ENCODE measurements at regions not wholly inside any gene's neighbourhood (a gene's known extent, or its start where the extent isn't known, plus 50 kb on each side); places are given as distances from the start of the nearest gene placed in this dataset.
"Not testable (repeated sequence)": the region's sequence is repeated elsewhere in the genome, so short reads cannot be mapped to it uniquely, and the experiment has no call there.

DNA sequence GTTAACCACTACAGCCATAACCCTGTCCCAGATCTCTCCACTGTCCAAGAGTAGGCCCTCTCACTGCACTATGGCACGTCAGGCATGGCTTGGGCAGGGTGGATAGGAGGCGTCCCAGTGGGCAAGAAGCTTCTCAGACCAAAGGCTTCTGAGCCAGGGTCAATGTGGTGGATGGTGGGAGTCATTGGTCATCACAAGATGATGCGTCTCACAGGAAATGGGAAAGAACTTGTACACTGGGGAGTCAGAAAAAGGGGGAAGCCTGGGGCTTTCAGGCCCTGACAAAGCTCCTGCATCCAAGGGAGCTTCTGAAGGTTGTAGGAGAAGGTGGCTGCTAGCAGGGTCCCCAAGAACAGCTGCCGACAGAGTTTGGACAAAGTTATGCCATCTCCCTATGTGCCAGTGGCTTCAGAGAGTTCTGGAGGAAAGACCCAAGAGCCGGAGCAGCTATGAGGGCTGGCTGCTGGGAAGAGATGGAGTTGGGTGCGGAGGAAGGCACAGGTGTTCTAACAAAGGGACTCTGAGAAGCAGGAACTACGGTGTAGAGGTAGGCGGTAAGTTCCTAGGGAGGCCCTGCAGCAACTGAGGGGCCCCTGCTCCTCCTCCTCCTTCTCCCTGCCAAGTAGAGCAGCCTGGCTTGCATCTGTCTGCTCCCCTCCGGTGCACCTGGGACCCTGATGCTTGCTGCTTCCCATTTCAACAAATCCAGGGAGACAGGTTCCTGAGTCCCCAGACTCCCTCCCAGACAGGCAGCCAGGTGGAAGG, 81.1 kb downstream of the ARL6IP4 start:
- DNase-seq (ENCODE audit: low read depth in 2 of 2): no peak

DNA sequence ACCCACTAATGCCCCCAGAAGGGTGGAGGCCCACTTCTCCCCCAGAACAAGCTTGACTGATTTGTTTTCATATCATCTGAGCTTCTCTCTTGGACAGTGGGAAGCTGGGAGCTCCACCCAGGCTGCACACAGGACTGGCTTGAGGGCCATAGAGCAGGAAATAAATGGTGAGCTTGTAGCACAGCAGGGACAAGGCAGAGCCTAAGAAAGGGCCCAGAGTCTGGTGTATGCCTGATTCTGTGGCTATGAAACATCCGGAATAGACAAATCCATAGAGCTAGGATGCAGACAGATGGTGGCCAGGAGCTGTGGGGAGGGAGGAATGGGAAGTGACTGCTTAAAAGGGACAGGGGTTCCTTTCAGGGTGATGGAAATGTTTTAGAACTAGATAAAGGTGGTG, 79.0 kb downstream of the ARL6IP4 start:
- DNase-seq (ENCODE audit: low read depth in 2 of 2): no peak

DNA sequence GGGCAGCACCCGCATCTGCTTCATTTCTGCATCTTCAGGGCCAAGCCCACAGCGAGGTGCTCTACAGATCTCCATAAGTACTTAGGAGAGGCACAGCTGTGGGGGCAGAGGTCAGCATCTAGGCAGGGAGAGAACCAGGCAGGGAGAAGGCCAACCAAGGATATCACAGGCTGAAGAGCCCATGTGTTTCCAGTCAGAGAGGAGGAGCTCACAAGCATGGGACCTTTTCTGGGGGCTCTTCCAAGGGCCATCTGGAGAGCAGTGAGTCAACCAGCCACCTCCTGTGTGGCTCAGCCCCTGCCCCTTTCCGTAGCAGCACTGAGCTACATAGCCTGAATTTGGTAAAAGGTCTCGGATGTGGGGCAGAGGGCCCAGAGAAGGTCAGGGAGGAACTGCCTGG, 78.5 kb downstream of the ARL6IP4 start:
- DNase-seq (ENCODE audit: low read depth in 2 of 2): no peak

DNA sequence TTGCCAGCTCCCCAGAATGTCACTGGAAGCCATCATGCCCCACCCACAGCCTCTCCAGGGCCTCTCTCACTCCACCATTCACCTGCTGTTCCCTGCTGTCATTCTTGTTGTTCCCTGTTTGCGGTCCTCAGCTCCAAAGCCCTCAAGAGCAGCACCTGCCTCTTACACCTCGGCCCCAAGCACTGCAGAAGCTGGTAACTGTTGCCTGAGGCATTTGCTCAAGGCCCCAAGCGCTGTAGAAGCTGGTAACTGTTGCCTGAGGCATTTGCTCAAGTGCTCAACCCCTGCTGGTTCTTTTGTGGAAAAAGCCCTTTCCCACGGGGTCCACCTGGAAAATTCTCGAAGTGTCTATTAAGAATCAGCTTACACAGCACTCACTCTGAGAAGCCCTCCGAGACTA, 78.0 kb downstream of the ARL6IP4 start:
- DNase-seq (ENCODE audit: low read depth in 2 of 2): no peak

DNA sequence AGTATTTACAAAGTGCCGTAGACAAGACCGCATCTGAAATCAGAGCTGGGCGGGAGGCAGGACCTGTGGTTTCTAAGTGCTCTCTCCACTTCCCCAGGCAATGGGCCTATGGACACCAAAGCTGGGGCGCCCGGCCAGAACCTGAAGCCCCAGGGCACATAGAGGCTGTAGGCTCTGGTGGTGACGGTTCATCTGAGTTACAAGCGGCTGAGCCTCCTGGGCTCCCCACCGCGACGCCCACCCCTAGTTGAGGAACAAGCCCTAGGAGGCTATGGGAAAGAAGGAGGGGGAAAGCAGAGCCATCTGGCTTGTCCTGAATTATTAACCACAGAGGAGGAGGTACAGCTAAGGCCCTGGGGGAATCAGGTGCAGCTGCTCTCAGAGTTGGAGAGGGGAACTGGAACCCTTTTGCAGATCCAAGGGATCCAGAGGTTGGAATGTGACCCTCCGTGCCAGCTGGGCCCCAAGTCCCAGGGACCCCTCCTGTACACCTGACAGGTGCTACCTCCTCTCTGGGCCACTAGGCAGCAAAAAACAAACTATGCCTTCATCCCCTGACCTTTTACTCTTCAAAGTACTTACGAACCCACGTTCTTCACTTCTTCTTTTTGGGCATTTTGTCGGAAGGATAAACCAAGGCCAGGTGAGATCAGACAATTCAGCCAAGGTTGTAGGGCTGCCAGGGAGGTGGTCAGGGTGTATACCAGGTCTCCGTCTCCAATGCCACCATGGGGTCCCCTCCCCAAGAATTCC, 77.2 kb downstream of the ARL6IP4 start:
- no peak for DNase-seq (ENCODE audit: low read depth in 2 of 2)

DNA sequence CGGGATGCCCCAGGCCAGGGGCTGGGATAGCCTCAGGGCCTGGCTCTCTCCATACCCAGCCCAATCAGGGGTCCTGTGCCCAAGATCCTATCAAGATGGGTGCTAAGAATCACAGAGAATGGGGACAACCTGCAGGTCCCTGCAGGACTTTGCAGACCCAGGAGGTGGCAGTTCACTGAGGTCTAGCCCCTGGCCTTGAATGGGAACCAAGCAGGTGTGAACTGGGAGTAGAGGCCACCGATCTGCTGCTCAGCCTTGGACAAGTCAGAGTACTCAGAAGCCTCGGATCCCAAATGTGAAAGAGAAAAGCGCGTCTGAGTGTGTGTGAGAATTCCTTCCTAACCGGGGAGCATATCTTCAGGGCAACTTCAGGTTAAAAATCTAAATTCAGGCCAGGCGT, 76.2 kb downstream of the ARL6IP4 start:
- no peak for DNase-seq (ENCODE audit: low read depth in 2 of 2)

DNA sequence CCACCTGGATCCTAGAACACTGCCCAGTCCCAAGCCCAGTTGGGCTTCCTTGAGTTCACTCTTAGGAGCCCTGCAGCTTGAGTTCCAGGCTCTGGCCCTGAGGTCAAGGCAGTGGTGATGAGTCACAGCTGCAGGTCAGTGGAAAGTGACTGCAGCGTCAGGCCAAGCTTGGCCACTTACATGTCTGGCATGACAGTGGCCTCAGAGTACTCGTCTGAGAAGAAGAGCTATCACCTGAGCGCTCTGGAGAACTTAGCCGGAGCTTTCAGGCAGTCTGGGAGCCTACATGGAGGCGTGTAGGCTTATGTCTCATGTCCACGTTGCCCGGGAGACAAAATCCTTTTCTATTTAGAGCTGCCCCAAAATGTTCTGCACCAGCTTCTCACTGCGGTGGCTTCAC, 75.6 kb downstream of the ARL6IP4 start:
- no peak for DNase-seq (ENCODE audit: low read depth in 2 of 2)

DNA sequence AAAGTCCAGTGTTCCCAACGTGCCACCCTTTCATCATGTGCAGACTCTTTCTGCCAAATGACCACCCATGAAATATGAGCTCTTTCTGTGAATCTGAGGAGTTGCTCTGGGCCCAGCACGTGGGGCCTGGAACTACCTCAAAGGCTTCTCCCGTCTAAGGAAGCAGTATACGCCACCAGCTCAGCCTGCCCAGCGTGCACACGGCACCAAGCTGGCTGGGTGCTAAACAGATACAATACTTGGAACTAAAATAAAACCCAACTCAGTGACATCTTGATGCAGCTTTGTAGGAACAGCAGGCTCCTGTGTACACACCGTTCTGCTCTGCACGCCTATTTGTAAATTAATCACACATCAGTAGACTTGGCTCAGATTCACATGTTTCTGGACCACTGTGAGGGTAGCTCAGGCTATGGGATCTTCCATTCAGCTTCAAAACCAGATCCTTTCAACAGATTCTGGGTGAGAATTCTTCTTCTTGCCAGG, 74.8 kb downstream of the ARL6IP4 start:
- no peak for DNase-seq (ENCODE audit: low read depth in 2 of 2)

DNA sequence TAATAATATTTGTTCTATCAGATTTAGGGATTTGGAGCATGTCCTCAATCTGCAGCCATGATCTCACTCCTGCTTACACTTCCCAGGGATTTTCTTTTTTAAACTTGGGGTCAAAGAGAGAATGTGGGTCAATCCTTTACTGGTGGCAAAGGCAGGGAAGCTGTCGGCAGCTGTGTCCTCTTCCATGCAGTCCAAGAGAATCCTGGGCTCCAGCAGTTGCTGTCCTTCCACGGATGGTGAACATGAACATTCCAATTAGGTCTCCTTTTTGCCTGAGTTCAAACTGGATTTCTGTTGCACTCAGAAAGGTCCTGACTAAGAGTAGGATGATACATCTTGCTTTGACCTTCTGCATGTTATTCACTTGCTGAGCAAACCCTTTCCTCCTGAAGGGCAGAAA, 73.9 kb downstream of the ARL6IP4 start:
- no peak for DNase-seq (ENCODE audit: low read depth in 2 of 2)

DNA sequence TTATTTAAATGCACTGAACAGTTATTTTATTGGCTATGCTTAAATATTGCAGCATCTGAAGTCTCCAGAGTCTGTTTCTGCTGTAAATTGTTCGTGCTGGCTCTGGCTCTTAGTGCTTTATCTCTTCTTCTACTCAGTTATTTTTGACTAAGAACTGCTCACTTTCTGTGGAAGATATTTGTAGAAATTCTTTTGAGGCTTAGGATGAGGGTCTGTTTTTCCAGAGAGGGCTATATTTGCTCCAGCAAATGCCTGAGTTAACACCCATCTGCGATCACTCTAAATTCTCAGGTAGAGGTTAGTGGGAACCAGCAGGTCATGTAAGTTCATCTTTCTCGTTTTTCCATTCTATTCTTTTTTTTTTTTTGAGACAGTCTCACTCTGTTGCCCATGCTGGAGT, 71.1 kb downstream of the ARL6IP4 start:
- DNase-seq (ENCODE audit: low read depth in 2 of 2): no peak

DNA sequence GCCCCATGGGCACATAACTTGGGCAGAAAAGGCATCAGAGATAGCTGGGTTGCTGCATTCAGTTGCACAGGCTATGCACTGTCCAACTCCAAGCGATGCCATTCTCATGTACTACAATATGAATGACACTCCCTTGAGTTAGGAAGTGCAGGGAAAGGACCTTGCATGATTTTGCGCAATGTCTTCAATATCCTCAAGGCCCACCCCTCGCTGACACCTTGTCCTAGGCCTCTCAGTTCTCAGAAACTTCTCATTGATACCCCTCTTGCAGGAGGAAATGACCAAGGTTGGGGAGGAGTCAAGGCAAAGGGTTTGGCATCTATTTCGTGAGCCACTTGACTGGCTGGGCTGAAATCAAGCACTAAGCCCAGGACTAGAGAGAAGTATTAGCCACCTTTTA, 70.4 kb downstream of the ARL6IP4 start:
- no peak for DNase-seq (ENCODE audit: low read depth in 2 of 2)

DNA sequence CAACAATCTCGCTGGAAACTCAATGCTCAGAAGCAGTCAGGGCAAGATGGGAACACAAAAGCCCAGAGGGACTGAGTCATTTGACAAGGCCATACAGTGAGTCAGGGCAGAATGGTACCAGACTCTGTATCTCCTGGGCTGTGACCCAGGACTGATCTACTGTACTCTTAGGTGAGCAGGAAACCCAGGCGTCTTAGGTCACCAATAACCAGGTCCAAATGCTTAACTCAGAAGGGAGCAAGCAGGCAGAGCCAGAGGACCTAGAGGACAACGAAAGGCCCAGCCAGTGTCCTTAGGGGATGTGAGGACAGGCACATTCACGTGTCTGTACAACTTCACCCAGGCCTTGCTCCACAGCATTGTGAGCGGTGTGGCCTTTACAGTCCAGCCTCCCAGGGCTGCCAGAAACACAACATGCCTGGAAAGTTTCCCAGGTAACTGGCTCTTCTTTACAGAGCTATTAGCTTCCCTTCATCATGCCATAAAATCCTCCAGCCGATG, 69.9 kb downstream of the ARL6IP4 start:
- DNase-seq (ENCODE audit: low read depth in 2 of 2): no peak

DNA sequence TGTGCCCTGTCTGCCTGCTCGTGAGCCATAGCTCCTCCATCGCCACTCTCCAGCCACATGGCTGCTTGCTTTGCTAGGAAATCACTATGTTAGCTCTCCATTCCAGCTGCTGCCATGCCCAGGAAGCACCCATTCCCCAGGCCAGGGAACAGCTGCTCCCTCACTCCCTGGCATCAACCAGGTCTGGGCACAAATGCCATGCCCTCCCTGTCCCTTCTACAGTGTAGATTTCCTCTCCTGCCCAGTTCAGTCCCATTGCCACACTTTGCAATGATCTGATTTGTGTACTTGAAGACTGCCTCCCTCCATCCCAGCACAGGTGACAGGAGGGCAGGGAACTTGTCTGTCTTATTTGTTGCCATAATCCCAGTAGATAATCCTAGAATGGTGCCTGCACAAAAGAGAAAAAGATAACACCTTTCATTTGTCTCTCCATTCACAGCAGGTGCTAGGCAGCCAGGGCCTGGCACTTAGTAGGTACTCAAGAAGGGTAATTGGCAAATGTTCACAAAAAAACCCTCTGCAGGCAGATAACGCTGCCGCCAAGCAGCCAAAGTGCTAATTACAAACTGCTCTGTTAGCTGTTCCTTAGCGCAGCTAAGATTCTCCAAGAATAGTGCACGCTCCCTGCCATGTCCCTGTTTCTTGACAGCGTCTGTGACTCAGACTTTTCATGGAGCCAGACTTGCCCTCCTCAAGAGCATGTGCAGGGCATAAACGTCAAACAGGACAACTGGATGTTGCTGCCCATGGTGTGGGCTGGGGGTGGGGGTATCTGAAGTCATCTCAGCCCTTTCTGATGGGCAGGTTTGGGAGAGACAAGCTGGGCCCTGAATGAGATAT, 69.1 kb downstream of the ARL6IP4 start:
- no peak for DNase-seq (ENCODE audit: low read depth in 2 of 2)

DNA sequence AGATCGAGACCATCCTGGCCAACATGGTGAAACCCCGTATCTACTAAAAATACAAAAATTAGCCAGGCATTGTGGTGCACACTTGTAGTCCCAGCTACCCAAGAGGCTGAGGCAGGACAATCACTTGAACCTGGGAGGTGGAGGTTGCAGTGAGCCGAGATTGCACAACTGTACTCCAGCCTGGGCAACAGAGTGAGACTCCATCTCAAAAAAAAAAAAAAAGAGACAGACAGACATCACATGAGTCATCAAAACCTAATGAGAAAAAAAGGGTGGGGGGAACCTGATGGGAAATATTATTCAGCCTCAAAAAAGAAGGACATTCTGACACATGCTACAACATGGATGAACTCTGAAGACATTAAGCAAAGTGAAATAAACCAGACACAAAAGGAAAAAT, 67.4 kb downstream of the ARL6IP4 start:
- not testable (repeated sequence) for DNase-seq (ENCODE audit: low read depth in 2 of 2)

DNA sequence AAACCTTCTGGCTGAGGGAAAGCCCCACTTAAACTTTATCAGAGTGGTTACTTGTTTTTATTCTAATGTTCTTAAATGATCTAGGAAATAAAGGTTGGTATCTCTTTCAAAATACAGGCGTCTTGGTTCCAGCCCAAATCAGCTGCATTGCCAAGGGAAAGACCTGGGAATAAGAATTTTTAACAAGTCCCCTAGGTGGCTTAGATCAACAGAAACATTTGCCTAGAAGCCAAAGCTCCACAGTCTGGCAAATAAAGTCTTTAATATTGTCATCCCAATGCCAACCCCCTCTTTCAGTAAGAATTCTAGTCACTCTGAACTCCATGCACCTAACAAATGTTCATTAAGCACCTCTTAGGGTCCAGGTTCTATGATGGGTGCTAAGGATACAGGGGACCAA, 66.8 kb downstream of the ARL6IP4 start:
- no peak for DNase-seq (ENCODE audit: low read depth in 2 of 2)

DNA sequence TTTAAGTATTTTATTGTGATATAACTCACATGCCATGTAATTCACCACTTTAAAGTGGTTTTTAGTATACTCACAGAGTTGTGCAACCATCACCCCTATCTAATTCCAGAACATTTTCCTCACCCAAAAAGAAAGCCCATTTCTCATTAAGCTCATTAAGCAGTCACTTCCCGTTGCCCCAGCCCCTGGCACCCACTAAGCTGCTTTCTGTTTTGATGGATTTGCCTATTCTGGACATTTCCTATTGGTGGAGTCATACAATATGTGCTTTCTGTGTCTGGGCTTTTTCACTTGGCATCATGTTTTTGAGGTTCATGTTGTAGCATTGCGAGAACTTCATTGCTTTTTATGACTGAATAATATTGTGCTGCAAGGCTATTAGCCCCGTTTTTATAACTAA, 66.0 kb downstream of the ARL6IP4 start:
- DNase-seq (ENCODE audit: low read depth in 2 of 2): no peak

DNA sequence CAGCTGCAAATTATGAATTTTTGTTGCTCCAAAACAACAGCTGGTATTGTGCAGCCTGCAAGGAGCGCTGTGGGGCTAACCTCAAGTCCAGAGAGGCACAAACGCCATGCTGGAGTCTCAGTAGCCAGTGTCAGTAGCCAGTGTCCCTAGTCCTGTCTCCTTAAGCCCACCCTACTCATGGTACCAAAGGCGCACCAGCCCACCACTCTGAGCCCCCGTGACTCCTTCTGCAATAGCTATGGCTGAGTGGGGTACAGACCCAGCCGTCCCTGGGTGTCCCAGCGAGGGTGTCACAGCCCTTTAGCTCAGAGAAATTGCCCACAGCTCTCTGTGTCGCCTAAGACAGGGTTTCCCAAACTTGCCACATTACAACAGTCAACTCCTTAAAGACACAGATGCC, 65.2 kb downstream of the ARL6IP4 start:
- no peak for DNase-seq (ENCODE audit: low read depth in 2 of 2)

DNA sequence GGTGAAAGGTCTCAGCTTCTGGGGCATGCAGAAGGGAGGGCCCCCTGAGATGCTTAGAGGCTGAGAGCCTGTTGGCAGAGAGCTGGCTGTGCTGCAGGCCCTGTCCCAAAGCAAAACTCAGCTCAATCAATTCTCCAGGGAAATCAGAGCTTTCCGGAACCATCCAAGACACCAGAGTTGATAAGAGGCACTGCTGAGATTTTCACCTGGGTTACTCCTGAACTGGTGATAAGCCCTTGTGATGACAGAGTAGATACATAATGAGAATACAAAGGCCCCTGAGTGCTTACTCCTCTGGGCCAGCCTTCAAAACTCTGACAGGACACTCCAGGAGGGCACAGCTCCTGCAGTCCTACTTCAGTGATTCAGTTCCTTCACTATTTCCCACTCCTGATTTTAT, 63.9 kb downstream of the ARL6IP4 start:
- no peak for DNase-seq (ENCODE audit: low read depth in 2 of 2)

DNA sequence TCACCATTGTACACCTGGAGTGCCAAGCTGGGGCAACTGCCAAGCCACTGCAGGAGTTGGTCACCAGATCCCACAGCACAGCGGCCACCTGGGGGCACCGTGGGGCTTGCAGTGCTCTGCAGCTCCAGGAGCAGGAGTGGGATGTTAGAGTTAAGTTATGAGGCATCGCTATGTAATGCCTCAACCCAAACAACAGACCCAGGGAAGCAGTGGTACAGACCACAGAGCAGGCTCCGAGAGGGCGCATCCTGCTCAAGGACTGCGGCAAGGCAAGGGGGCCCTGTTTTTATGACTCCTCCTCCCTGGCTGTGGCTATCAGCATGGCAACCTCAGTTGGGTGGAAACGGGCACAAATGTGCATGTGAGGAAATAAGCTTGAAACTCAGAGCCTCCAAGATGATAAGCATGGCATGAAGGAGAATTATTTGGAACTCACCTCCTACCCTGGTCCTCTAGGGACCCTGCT, 63.1 kb downstream of the ARL6IP4 start:
- peak; percentile 59 to 67 for DNase-seq (ENCODE audit: low read depth in 2 of 2)

DNA sequence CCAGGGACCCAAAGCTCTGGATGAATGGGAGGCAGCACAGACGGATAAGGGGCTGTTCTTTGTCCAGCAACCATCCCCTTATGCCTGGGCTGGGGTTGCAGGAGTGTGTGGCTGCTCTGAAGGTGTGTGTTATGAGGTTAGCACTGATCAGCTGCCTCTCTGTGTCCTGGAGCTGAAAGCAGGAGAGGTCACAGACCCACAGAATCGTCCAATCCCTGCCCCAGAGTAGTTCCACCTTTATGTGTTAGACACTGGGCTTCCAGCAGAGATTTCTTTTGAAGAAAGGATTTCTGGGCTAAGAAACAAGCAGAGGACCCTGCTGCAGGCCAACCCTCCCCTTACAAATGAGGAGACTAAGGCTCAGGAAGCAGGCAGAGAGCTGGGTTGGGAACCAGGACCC, 62.4 kb downstream of the ARL6IP4 start:
- no peak for DNase-seq (ENCODE audit: low read depth in 2 of 2)

DNA sequence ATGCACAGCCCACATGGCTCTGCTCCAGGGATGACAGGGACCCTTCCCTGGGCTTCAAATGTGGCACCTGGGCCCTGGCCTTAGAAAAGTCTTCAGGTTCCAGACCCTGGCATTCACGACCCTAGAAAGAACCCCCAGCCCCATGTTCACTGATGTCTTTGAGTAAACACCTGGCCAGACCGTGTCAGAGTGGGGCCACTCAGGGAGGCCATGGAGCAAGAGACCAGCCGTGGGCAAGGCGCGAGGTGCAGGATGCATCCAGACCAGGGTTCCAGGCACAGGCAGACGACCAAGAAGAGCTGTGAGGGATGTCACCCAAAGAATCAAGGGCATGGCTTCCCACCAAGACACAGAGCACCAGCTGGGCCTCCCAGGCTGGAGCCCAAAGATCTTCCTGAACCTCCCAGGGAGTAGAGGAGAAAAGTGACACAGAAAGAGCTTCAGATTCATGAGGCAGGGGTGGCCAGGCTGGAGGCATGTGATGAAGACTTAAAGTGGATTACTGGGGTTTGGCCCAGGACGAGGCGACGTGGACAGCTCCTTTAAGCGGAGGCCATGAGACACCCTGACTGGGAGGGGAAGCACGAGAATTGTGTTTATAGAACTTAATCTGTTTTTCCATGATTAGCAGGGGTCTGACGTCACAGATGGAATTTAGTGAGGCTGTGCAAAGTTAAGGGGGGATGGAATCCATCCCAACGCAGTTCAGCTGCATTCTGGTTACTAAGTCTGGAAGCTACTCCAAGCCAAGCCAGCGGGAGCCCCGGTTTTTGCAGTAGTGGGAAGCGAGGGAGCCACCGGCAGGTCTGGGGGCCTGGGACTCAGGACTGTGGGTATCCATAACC, 61.6 kb downstream of the ARL6IP4 start:
- no peak for DNase-seq (ENCODE audit: low read depth in 2 of 2)
